Activated naive CD8-positive, alpha-beta T cell treated with anti-CD3 and anti-CD28 coated beads, Interleukin-2, amount 50 U/mL, for 24 hours (primary cell): ENCODE measurements at regions not wholly inside any gene's neighbourhood (a gene's known extent, or its start where the extent isn't known, plus 50 kb on each side); places are given as distances from the start of the nearest gene placed in this dataset.

Experiments used
- ATAC-seq: fragments of 150-1000 bp; cut with Tn5 transposase; one replicate; pipeline ENCODE4 v1.10.0; 2021
- DNase-seq: peaks from one replicate; pipeline ENCODE4 v3.0.0; 2021
- H3K27ac Mint-ChIP-seq: one replicate; pipeline ENCODE4 v1.8.0; 2021; ENCODE audit warnings: mild to moderate bottlenecking, mixed read lengths
- H3K27me3 Mint-ChIP-seq: one replicate; pipeline ENCODE4 v1.8.0; 2021; ENCODE audit warnings: mixed read lengths
- H3K36me3 Mint-ChIP-seq: one replicate; pipeline ENCODE4 v1.8.0; 2021; ENCODE audit warnings: low read depth, mixed read lengths
- H3K4me1 Mint-ChIP-seq: one replicate; pipeline ENCODE4 v1.8.0; 2021; ENCODE audit warnings: mixed read lengths
- H3K4me3 Mint-ChIP-seq: one replicate; pipeline ENCODE4 v1.8.0; 2021; ENCODE audit warnings: mild to moderate bottlenecking, moderate library complexity, mixed read lengths
- H3K9me3 Mint-ChIP-seq: one replicate; pipeline ENCODE4 v1.8.0; 2021; ENCODE audit warnings: mixed read lengths

DNA sequence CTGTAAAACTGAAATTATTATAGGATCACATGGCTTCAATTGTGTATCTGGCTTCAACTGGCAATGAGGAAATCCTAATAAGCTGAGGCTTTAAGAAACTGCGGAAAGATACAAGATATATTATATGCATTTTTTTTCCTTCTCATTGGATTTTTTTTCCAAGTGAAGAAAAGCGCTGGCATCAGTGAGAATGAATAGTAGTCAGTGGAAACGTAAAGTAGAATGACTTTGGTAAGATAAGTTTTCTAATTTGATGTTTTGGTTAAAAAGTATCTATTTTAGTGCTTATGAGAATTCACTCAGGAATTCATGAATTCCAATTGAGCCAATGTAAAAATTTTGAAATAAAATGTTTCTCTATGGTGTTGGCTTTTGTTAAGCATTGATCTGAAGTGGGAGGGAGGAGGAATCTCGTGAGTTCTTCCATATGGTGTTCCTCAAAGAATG, 173.5 kb upstream of the FRMD6 start:
- H3K27ac Mint-ChIP-seq, result no peak overlapping the region
- no peaks in the 10 kb centered on the region for H3K27me3 Mint-ChIP-seq
- H3K36me3 Mint-ChIP-seq, result no peaks in the 10 kb centered on the region
- ATAC-seq (no peak), DNase-seq (no peak)
- no peaks in the 10 kb centered on the region for H3K9me3 Mint-ChIP-seq
- peaks cover 5% of the 10 kb centered on the region for H3K4me1 Mint-ChIP-seq
- H3K4me3 Mint-ChIP-seq, result no peak overlapping the region

DNA sequence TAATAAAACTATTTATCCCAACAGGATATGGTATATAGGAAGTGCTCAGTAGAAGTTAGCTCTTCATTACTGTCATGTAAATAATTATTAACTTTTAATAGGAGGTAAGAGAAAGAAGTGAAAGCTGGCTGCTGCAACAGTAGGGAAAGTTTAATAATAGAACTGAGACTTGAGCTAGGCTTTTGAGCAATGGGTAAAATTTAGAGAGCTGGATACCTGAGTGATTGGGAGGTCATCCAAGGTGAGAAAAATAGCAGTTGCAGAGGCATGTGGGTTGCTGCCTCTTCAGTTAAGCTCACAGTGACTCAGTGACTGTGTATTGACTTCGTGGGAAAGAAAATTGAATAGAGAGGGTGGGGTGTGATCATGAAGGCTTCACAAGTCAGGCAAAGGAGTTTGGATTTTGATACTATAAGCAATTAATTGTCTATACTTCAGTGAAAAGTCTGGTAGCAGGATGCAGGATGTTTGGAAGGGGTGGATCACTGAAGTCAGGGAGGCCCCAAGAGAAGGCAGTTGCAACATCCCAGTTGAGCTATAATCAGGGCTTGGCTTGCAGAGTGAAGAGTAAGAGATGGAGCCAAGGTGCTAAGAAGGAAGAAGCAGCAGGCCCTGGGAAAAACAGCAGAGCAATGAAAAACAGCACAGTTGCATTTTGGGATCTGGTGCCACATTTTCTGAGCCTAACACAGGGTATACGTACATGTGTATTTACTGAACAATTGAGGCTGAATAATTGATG, 172.0 kb upstream of the FRMD6 start:
- no peaks in the 10 kb centered on the region for H3K9me3 Mint-ChIP-seq
- DNase-seq (no peak), ATAC-seq (no peak)
- no peaks in the 10 kb centered on the region for H3K27me3 Mint-ChIP-seq
- no peaks in the 10 kb centered on the region for H3K4me1 Mint-ChIP-seq
- no peak overlapping the region for H3K27ac Mint-ChIP-seq
- H3K4me3 Mint-ChIP-seq, result no peak overlapping the region
- no peaks in the 10 kb centered on the region for H3K36me3 Mint-ChIP-seq

DNA sequence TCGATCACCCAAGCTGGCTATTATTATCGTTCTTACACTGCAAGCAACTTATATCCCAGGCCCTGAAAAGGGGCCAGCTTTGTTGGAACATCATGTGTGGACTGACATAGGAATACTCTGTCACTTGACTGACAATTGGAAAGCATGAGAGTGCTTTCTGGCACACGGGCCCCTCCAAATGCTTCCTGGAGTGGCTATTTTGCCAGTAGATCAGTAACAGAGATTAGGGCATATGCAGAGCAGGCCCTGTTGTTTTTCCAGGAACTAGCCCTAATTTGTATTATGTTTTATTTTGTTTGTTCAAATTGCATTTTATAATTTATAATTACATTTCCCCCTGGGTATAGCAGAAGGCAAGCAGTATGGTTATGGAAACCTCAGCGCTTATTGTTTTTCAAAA, 170.1 kb upstream of the FRMD6 start:
- DNase-seq, result no peak

DNA sequence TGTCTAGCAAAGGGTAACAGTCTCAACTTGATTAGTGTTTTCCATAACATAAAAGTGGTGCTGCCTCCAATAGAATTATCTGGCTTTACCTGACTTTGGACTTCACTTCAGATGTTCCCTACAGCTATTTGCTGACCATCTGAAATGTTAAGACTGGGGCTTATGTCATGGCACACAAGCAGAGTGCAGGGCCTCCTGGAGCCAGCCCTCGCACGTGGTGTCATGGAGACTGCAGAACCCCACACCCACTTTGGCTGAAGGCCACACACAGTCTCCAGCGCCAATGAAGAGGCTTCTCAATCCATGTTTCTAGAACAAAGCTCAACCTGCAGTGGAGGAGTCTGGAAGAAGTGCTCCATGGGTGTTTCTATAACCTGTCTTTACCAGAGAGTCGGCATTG, 169.6 kb upstream of the FRMD6 start:
- H3K4me3 Mint-ChIP-seq, result no peak overlapping the region
- H3K27ac Mint-ChIP-seq, result no peak overlapping the region
- no peaks in the 10 kb centered on the region for H3K9me3 Mint-ChIP-seq
- H3K36me3 Mint-ChIP-seq, result no peaks in the 10 kb centered on the region
- ATAC-seq (no peak), DNase-seq (no peak)
- H3K27me3 Mint-ChIP-seq, result no peaks in the 10 kb centered on the region
- no peaks in the 10 kb centered on the region for H3K4me1 Mint-ChIP-seq

More for the DNA sequence above, 170.1 kb upstream of the FRMD6 start:
- ATAC-seq, result no peak
- no peaks in the 10 kb centered on the region for H3K27me3 Mint-ChIP-seq
- no peaks in the 10 kb centered on the region for H3K4me1 Mint-ChIP-seq
- H3K9me3 Mint-ChIP-seq, result no peaks in the 10 kb centered on the region
- H3K27ac Mint-ChIP-seq, result no peak overlapping the region
- no peaks in the 10 kb centered on the region for H3K36me3 Mint-ChIP-seq
- H3K4me3 Mint-ChIP-seq, result no peak overlapping the region

DNA sequence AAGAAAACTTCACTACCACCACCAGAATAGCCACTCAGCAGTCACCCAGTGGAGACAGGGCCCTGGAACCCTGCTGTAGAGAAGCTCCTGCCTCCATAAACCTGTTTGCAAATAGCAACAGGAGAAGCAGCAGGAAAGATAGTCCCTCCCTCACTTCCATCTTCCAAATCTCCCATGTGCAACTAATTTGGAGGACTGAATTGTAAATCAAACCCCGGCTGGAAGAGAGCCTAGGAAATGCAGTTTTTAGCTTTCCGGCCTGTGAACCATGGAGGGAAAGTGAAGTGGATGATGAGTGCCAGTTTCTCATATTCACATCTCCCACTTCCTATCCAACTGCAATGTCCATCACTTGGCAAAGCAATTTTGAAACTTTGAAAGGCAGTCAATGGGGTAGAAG, 167.2 kb upstream of the FRMD6 start:
- Mint-ChIP-seq H3K9me3 (no peaks in the 10 kb centered on the region), H3K4me3 (no peak overlapping the region), H3K4me1 (no peaks in the 10 kb centered on the region), H3K27ac (no peak overlapping the region), H3K36me3 (no peaks in the 10 kb centered on the region), H3K27me3 (no peaks in the 10 kb centered on the region)
- DNase-seq (no peak), ATAC-seq (no peak)

DNA sequence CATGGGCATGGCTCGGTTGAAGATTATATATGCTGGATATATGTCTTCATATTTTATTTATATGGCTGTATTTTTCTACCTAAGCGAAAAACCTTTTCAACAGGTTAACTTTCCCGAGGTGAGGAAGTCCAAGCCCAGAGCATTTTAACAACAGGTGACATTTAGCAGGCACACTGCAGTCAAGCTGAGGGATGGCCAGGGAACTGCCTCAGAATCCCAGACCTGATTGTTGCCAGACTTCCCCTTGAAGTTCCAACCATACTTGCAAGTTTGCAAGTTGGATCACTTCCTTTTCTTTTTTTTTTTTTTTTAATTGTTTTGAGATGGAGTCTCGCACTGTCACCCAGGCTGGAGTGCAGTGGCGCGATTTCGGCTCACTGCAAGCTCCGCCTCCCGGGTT, 166.0 kb upstream of the FRMD6 start:
- ATAC-seq (no peak), DNase-seq (no peak)
- H3K4me3 Mint-ChIP-seq, result no peak overlapping the region
- H3K9me3 Mint-ChIP-seq, result no peaks in the 10 kb centered on the region
- no peaks in the 10 kb centered on the region for H3K4me1 Mint-ChIP-seq
- H3K27ac Mint-ChIP-seq, result no peak overlapping the region
- H3K27me3 Mint-ChIP-seq, result no peaks in the 10 kb centered on the region
- no peaks in the 10 kb centered on the region for H3K36me3 Mint-ChIP-seq

DNA sequence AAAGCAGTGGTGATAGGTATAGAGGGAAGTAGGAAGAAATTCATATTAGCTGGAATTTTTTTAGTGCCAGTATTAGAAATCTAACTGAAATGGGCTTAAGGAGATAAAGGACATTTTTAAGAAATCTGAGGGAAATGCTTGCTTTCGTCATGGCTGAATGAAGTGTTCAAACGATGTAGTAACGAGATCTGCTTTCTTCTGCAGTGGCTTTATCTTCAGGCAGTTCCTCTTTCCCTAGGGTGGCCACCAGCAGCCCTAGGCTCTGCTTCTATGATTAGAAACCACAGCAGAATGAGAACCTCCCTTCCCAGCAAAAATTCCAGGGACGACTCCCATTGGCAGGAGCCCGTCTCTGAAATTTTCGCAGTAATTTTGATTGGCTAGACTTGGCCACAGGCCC, 163.9 kb upstream of the FRMD6 start:
- Mint-ChIP-seq H3K4me3 (no peak overlapping the region), H3K27me3 (no peaks in the 10 kb centered on the region), H3K27ac (no peak overlapping the region), H3K9me3 (no peaks in the 10 kb centered on the region), H3K4me1 (no peaks in the 10 kb centered on the region), H3K36me3 (no peaks in the 10 kb centered on the region)
- ATAC-seq (no peak), DNase-seq (no peak)

DNA sequence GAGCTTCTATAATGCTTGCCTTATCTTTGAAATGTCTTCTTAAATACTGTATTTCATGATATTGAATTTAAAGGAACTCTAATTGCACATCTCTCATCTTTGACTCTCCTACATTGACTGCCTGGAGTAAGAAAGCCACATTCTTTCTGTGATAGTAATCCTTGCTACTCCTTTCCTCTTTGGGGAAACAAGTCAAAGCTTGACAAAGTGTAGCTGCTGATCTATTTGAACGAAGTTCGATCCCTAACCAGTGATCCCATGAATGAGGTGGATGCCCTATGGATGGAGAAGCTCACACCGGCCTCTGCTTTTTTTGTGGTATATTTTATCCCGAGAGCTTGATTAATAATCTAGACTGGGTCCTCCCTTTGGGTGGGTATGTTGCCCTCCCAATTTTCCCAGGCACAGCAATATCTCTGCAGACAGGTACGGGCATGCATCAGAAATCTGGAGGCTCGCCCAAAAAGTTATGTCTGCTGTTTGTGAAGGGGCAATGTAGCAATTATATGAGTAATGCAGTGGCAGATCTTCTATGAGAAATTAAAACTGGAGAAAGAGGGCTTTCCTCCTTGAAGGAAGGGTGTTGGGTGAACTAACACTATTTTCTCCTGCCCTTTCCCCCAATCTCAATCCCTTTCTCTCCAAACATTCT, 163.0 kb upstream of the FRMD6 start:
- ATAC-seq, result no peak
- Mint-ChIP-seq H3K36me3 (no peaks in the 10 kb centered on the region), H3K9me3 (no peaks in the 10 kb centered on the region), H3K27ac (no peak overlapping the region), H3K4me3 (no peak overlapping the region), H3K27me3 (no peaks in the 10 kb centered on the region), H3K4me1 (no peaks in the 10 kb centered on the region)
- no peak for DNase-seq

DNA sequence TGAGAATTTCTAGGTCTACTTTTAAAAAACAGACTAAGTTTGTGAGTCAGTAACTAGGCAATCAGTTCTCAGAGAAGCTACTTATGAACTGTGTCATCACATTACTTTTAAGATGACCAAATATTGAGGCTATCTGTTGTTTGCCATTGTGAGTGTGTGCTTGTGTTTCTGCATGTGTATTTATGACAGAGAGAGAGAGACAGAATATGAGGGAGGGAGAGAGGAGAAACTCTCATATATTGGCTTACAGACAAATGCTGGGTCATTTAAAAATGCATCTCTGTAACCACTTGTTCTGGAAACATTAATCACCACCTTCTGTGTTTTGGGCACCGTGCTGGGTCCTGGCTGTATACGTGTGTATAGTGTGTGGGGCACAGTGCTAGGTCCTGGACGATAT, 161.5 kb upstream of the FRMD6 start:
- no peak for DNase-seq
- Mint-ChIP-seq H3K9me3 (peaks cover 3% of the 10 kb centered on the region), H3K27me3 (peaks cover 2% of the 10 kb centered on the region), H3K36me3 (no peaks in the 10 kb centered on the region), H3K4me3 (no peak overlapping the region), H3K4me1 (no peaks in the 10 kb centered on the region), H3K27ac (no peak overlapping the region)
- no peak for ATAC-seq

DNA sequence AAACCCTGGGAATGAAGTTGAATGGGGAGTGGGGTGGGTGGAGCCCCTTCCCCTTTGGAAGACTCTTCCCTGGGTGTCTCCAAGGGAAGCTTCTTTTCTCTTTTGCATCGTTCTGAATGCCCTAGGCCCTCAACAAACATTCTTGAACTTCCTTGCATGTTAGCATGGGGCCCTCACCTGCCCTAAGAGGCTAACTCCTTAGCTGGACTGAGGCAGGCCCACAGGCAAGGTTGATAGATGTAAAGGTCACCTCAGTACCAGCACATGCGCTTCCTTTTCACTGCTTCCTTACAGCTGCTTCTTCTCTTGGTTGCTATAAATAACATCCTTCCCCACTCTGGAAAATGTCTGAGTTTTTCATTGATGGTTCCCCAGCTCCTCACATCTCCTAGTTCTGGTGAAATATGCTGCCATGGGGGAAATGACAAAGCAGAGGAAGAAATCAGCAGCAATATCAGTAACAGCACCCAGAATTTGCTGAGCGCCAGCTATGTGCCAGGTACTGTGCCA, 160.6 kb upstream of the FRMD6 start:
- Mint-ChIP-seq H3K4me3 (no peak overlapping the region), H3K27me3 (peaks cover 4% of the 10 kb centered on the region), H3K27ac (no peak overlapping the region), H3K9me3 (peaks cover 3% of the 10 kb centered on the region), H3K4me1 (no peaks in the 10 kb centered on the region), H3K36me3 (no peaks in the 10 kb centered on the region)
- DNase-seq (no peak), ATAC-seq (no peak)

DNA sequence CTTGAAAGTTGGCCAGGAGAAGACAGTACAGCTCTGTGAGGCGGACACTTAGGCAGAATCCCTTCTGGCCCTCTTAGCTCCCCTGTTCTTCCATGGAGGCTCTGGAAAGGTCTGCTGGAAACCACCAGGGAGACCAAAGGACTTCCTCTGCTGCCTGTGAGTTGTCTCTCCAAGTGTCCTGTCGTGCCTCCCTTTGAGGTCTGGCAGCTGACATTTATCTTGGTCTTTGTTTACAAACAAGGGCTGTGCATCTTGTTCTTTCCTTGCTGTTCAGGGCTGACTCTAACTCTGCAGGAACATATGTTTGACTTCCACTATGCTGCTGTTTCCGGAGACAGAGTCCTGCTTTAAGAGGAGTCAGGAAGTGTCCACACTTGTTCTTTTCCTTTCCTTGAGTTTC, 159.9 kb upstream of the FRMD6 start:
- no peak for ATAC-seq
- DNase-seq, result no peak
- Mint-ChIP-seq H3K4me3 (no peak overlapping the region), H3K27ac (no peak overlapping the region), H3K27me3 (peaks cover 6% of the 10 kb centered on the region), H3K9me3 (peaks cover 10% of the 10 kb centered on the region), H3K36me3 (no peaks in the 10 kb centered on the region), H3K4me1 (no peaks in the 10 kb centered on the region)

DNA sequence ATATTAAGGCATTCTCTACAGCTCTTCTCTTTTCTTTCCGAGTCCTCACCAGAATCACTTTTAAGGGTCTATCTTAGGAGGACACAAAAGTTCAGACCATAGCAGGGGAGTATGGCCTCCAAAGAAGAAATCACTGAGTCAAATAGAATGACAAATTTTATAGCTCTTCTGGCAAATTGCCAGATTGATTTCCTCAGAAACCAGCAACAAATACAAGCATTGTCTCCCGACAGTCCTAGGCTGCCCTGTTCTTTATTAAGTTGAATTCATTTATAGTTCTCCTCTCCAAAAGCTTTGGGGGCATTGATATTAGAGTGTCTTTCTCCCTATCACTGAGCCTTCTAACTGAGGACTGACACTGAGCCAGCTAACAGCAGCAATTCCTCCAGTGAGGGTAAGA, 156.4 kb upstream of the FRMD6 start:
- no peak overlapping the region for H3K4me3 Mint-ChIP-seq
- H3K9me3 Mint-ChIP-seq, result peaks cover 11% of the 10 kb centered on the region
- no peak overlapping the region for H3K27ac Mint-ChIP-seq
- H3K4me1 Mint-ChIP-seq, result no peaks in the 10 kb centered on the region
- ATAC-seq (no peak), DNase-seq (no peak)
- no peaks in the 10 kb centered on the region for H3K36me3 Mint-ChIP-seq
- peaks cover 6% of the 10 kb centered on the region for H3K27me3 Mint-ChIP-seq

DNA sequence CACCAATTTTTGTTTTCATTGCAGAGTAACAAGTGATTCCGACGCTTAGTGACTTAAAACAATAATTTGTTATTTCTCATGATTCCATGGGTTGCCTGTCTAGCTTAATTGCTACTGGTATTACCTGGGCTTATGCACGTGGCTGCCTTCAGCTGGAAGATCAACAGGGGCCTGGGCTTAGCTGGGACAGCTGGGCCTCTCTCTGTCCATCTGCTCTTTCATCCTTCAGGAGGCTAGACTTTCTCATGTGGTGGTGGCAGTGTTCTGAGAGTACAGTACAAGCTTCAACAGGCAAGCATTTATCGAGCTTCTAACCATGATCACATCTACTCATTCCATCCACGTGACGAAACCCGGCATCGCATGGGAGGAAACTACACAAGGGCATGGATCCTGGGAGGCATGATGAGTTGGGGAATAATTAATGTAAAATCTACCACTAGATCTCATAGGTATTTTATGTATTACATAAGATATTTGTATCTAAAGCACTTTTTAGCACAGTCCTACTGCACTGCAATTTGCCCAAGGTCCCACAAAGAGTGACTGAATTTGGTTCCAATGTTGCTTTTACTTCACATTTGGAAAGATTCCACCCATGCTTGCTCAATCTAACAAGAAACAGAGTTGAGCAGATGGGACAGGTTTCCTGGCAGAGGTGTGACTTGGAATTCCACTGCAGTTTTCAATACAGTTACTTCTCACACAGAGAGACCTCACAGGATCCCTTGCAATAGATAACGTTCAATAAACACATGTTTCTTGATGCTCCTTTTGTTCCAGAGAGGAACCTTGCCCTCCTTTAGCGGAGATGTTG, 153.1 kb upstream of the FRMD6 start:
- Mint-ChIP-seq H3K27me3 (peaks cover 9% of the 10 kb centered on the region), H3K9me3 (peaks cover 11% of the 10 kb centered on the region), H3K4me1 (no peaks in the 10 kb centered on the region), H3K27ac (no peak overlapping the region), H3K4me3 (no peak overlapping the region), H3K36me3 (no peaks in the 10 kb centered on the region)
- no peak for ATAC-seq
- no peak for DNase-seq

DNA sequence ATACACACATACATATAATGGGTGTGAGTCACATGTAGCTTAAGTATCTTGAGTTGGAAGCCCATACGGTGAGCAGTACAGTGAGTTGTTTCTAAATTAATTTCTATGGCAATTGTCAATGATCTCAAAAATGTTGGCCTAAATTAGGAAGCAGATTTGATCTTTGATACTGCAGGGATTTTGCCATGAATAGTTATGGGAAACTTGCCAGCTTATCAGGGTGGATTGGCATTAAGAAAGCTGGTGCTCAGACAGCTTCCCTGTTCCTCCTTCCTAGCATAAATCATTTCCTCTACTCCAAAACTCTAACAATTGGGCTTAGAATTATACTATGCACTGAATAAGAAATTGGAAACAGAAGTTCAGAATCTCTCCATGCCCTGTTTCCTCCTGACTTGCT, 150.9 kb upstream of the FRMD6 start:
- no peaks in the 10 kb centered on the region for H3K4me1 Mint-ChIP-seq
- peaks cover 9% of the 10 kb centered on the region for H3K27me3 Mint-ChIP-seq
- no peak for ATAC-seq
- no peak for DNase-seq
- no peak overlapping the region for H3K27ac Mint-ChIP-seq
- peaks cover 7% of the 10 kb centered on the region for H3K9me3 Mint-ChIP-seq
- H3K36me3 Mint-ChIP-seq, result no peaks in the 10 kb centered on the region
- H3K4me3 Mint-ChIP-seq, result no peak overlapping the region

DNA sequence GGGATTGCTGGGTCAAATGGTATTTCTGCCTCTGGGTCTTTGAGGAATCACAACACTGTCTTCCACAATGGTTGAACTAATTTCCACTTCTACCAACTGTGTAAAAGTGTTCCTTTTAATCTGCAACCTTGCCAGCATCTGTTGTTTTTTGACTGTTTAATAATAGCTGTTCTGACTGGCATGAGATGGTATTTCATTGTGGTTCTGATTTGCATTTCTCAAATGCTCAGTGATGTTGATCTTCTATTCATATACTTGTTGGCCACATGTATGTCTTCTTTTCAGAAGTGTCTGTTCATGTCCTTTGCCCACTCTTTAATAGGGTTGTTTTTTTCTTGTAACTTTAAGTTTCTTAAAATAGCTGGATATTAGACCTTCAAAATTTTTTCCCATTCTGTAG, 150.0 kb upstream of the FRMD6 start:
- Mint-ChIP-seq H3K4me1 (no peaks in the 10 kb centered on the region), H3K4me3 (no peak overlapping the region), H3K27me3 (peaks cover 8% of the 10 kb centered on the region), H3K27ac (no peak overlapping the region), H3K9me3 (peaks cover under 1% of the 10 kb centered on the region), H3K36me3 (no peaks in the 10 kb centered on the region)
- no peak for ATAC-seq
- no peak for DNase-seq
